GM06990 (cell line): ENCODE measurements at regions not wholly inside any gene's neighbourhood (a gene's known extent, or its start where the extent isn't known, plus 50 kb on each side); places are given as distances from the start of the nearest gene placed in this dataset.

ENCODE experiments used
- DNase-seq: peaks from one replicate; pipeline ENCODE4 v3.0.0-alpha.2; 2011; ENCODE audit not compliant: insufficient read length; ENCODE audit errors: extremely low read depth
- H3K27me3 ChIP-seq: replicated peaks from 2 replicates; pipeline ENCODE4 v1.6.0; 2011; ENCODE audit warnings: low read length; ENCODE audit not compliant: control insufficient read depth, insufficient read depth
- H3K36me3 ChIP-seq: 2 replicates; pipeline ENCODE4 v1.5.1; 2011; ENCODE audit warnings: low read length; ENCODE audit not compliant: control insufficient read depth, insufficient read depth
- H3K4me3 ChIP-seq: replicated peaks from 2 replicates; pipeline ENCODE4 v1.5.1; 2011; ENCODE audit warnings: low read depth, mild to moderate bottlenecking, control low read depth, low read length
- TF ChIP-seq, protein P1 (sequence below): IDR thresholded peaks from 2 replicates; pipeline ENCODE4 v1.5.1; 2011; ENCODE audit warnings: low read length, control low read depth, mild to moderate bottlenecking, inconsistent platforms; ENCODE audit not compliant: insufficient read depth, poor library complexity, severe bottlenecking

DNA sequence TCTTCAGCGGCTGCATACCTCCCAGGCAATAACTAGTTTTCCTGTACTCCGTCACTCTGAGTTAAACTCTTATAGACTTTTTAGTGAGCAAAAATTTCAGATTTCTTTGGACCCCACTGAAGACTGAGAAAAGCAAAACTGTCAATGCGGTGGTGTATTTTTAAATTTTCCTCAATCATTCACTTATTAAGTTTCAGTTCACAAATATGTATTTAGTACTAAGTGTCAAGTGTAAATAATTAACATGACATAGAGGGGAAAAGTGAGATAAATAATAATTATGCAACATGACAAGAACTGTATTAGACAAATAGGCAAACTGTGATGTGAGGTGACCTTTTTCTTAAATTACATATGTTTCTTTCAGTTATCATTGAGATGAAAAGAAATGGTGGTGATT is 124.4 kb downstream of the NAF1 start:
- no peaks in the 10 kb centered on the region for H3K27me3 ChIP-seq
- TF ChIP-seq, protein P1, sequence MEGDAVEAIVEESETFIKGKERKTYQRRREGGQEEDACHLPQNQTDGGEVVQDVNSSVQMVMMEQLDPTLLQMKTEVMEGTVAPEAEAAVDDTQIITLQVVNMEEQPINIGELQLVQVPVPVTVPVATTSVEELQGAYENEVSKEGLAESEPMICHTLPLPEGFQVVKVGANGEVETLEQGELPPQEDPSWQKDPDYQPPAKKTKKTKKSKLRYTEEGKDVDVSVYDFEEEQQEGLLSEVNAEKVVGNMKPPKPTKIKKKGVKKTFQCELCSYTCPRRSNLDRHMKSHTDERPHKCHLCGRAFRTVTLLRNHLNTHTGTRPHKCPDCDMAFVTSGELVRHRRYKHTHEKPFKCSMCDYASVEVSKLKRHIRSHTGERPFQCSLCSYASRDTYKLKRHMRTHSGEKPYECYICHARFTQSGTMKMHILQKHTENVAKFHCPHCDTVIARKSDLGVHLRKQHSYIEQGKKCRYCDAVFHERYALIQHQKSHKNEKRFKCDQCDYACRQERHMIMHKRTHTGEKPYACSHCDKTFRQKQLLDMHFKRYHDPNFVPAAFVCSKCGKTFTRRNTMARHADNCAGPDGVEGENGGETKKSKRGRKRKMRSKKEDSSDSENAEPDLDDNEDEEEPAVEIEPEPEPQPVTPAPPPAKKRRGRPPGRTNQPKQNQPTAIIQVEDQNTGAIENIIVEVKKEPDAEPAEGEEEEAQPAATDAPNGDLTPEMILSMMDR, result no peak
- no peak overlapping the region for H3K4me3 ChIP-seq
- H3K36me3 ChIP-seq, result no peaks in the 10 kb centered on the region
- no peak for DNase-seq

DNA sequence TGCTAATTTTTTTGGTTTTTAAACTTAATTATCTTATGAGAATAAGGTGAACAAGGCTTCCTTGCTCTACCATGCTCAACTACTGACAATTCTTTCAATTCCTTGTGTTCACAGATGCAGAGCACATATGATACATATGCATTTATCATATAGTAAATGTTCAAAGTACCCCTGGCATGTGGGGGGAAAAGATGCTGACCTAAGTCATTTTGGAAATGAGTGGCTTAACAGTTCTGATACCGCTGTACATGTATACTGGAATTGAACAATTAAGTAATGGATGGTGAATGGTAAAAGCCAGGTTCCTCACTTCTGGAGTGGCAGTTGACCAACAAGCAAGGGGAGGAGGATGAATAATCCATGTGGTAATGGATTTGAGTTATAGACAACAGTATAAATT is 149.6 kb downstream of the NAF1 start:
- no peak for DNase-seq
- Histone ChIP-seq H3K36me3 (no peaks in the 10 kb centered on the region), H3K27me3 (no peaks in the 10 kb centered on the region), H3K4me3 (no peak overlapping the region)
- TF ChIP-seq, protein P1, result no peak

DNA sequence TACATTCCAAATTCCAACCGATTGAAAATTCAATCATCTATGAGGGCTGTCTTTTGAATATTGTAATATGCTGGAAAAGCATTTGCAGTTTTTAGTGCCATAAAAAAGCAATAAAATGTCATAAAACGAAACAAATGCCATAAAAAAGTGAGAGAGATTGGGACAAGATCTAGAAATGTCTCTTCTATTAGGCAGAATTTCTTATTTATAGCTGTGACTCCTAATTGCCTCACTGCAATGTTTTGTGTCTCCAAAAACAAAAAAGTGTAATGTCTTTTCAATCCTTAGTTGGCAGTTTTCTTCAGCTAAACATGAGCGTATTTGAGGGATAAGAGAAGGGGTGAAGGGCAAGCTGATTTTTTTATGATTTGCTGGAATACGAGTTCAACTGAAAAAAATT is 153.9 kb downstream of the NAF1 start:
- H3K27me3 ChIP-seq, result no peaks in the 10 kb centered on the region
- H3K4me3 ChIP-seq, result no peak overlapping the region
- no peak for DNase-seq
- H3K36me3 ChIP-seq, result no peaks in the 10 kb centered on the region
- TF ChIP-seq, protein P1, result no peak

DNA sequence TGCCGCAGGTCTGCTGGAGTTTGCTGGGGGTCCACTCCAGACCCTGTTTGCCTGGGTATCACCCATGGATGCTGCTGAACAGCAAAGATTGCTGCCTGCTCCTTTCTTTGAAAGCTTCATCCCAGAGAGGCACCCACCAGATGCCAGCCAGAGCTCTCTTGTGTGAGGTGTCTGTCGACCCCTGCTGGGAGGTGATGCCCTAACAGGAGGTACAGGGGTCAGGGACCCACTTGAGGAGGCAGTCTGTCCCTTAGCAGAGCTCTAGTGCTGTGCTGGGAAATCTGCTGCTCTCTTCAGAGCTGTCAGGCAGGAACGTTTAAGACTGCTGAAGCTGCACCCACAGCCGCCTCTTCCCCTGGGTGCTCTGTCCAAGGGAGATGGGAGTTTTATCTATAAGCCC is 162.7 kb downstream of the NAF1 start:
- Histone ChIP-seq H3K27me3 (no peaks in the 10 kb centered on the region), H3K36me3 (no peaks in the 10 kb centered on the region), H3K4me3 (no peak overlapping the region)
- TF ChIP-seq, protein P1, result peak; percentile 26
- no peak for DNase-seq

DNA sequence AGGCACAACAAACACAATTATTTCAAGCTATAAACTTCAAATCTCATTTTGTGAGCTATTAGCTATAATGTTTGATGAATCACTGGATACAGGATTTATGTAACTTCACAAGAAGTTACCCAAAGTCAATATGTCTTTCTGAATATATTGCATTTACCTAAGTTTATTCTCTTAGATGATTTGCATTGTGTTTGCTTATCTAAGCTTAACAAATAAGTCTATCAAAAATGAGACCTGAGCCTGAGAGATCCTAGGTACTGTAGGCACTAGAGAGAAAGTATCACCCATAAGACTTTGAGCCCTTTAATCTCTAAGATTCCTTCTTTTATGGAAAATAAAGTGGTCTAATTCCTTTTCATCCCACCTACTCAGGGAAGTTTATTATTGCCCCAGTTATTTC is 178.2 kb downstream of the NAF1 start:
- TF ChIP-seq, protein P1, result no peak
- H3K36me3 ChIP-seq, result no peaks in the 10 kb centered on the region
- H3K4me3 ChIP-seq, result no peak overlapping the region
- no peak for DNase-seq
- H3K27me3 ChIP-seq, result no peaks in the 10 kb centered on the region

DNA sequence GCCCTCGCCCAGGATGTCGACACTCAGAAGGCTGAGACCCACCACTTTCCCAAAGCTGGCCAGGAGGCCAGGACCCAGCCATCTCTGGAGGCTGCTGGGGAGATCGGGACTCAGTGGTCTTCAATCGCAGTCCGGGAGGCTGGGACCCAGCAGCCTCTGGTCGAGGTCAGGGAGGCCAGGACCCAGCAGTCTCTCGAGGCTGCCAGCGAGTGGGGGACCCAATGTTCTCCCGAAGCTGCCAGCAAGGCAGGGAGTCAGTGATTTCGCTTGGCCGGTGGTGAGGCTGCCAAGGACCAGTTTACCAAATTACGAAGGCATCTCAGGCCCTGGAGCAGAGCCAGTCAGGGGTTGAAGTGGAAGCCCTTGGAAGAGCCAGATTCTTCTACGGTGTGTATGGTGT is 181.6 kb downstream of the NAF1 start:
- Histone ChIP-seq H3K36me3 (no peaks in the 10 kb centered on the region), H3K4me3 (no peak overlapping the region), H3K27me3 (no peaks in the 10 kb centered on the region)
- TF ChIP-seq, protein P1, result no peak
- no peak for DNase-seq
